ENCODE measurements at regions not wholly inside any gene's neighbourhood (a gene's known extent, or its start where the extent isn't known, plus 50 kb on each side); places are given as distances from the start of the nearest gene placed in this dataset.

- Histone ChIP-seq H3K27ac (ENCODE audit: low read depth in 2 of 2, low read length in 1 of 2) (no peak overlapping the region), H3K36me3 (ENCODE audit: control insufficient read depth in 2 of 2, insufficient read depth in 2 of 2, low read length in 1 of 2) (no peaks in the 10 kb centered on the region), H3K9me3 (ENCODE audit: control insufficient read depth in 2 of 2, insufficient read depth in 1 of 2, low read depth in 1 of 2, low read length in 1 of 2) (no peaks in the 10 kb centered on the region), H3K4me3 (ENCODE audit: low read depth in 1 of 2, low read length in 2 of 2) (no peak overlapping the region), H3K4me1 (ENCODE audit: control insufficient read depth in 2 of 2, insufficient read depth in 2 of 2, low read length in 1 of 2) (no peaks in the 10 kb centered on the region), H3K27me3 (ENCODE audit: control insufficient read depth in 1 of 2, insufficient read depth in 2 of 2, low read length in 2 of 2) (no peaks in the 10 kb centered on the region)
- 86 to 87% methylated on average over 3 of the region's 3 CpGs for WGBS, 2 donors
These were observed 444.2 kb upstream of the FAM241A start for GRCh38 chr4:111701102-111701501.

- Histone ChIP-seq H3K9me3 (ENCODE audit: control insufficient read depth in 2 of 2, insufficient read depth in 1 of 2, low read depth in 1 of 2, low read length in 1 of 2) (no peaks in the 10 kb centered on the region), H3K27ac (ENCODE audit: low read depth in 2 of 2, low read length in 1 of 2) (no peak overlapping the region), H3K4me1 (ENCODE audit: control insufficient read depth in 2 of 2, insufficient read depth in 2 of 2, low read length in 1 of 2) (no peaks in the 10 kb centered on the region), H3K4me3 (ENCODE audit: low read depth in 1 of 2, low read length in 2 of 2) (no peak overlapping the region), H3K27me3 (ENCODE audit: control insufficient read depth in 1 of 2, insufficient read depth in 2 of 2, low read length in 2 of 2) (no peaks in the 10 kb centered on the region), H3K36me3 (ENCODE audit: control insufficient read depth in 2 of 2, insufficient read depth in 2 of 2, low read length in 1 of 2) (no peaks in the 10 kb centered on the region)
These were observed 437.8 kb upstream of the FAM241A start for GRCh38 chr4:111707491-111707890.

- no peak overlapping the region for H3K4me3 ChIP-seq (ENCODE audit: low read depth in 1 of 2, low read length in 2 of 2)
- no peaks in the 10 kb centered on the region for H3K4me1 ChIP-seq (ENCODE audit: control insufficient read depth in 2 of 2, insufficient read depth in 2 of 2, low read length in 1 of 2)
- no peak overlapping the region for H3K27ac ChIP-seq (ENCODE audit: low read depth in 2 of 2, low read length in 1 of 2)
- 33 to 47% methylated on average over 3 of the region's 3 CpGs for WGBS, 2 donors
- H3K9me3 ChIP-seq (ENCODE audit: control insufficient read depth in 2 of 2, insufficient read depth in 1 of 2, low read depth in 1 of 2, low read length in 1 of 2), result no peaks in the 10 kb centered on the region
- H3K36me3 ChIP-seq (ENCODE audit: control insufficient read depth in 2 of 2, insufficient read depth in 2 of 2, low read length in 1 of 2), result no peaks in the 10 kb centered on the region
- H3K27me3 ChIP-seq (ENCODE audit: control insufficient read depth in 1 of 2, insufficient read depth in 2 of 2, low read length in 2 of 2), result no peaks in the 10 kb centered on the region
These were observed 433.1 kb upstream of the FAM241A start for GRCh38 chr4:111712093-111712677.

DNA sequence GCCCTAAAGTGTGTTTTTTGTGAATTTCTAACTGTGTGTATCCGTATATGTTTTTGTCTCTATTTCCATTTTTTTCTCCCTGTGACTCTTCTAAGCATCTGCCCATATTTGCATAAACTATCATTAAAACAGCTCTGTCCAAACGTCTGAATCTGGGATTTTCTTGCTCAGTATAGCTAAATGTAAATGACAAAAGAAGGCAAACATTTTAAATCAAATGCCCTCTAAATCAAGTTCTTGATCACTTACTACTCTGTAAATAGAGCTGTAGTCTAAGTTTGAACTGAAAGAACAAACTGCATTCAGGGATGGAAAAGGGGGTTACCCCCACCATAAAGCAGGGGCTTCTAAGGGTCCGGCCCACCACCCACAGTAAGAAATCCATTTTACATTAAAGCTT is 432.0 kb upstream of the FAM241A start:
- Histone ChIP-seq H3K36me3 (ENCODE audit: control insufficient read depth in 2 of 2, insufficient read depth in 2 of 2, low read length in 1 of 2) (no peaks in the 10 kb centered on the region), H3K27ac (ENCODE audit: low read depth in 2 of 2, low read length in 1 of 2) (no peak overlapping the region), H3K4me3 (ENCODE audit: low read depth in 1 of 2, low read length in 2 of 2) (no peak overlapping the region), H3K27me3 (ENCODE audit: control insufficient read depth in 1 of 2, insufficient read depth in 2 of 2, low read length in 2 of 2) (no peaks in the 10 kb centered on the region), H3K4me1 (ENCODE audit: control insufficient read depth in 2 of 2, insufficient read depth in 2 of 2, low read length in 1 of 2) (no peaks in the 10 kb centered on the region), H3K9me3 (ENCODE audit: control insufficient read depth in 2 of 2, insufficient read depth in 1 of 2, low read depth in 1 of 2, low read length in 1 of 2) (no peaks in the 10 kb centered on the region)
- WGBS, 2 donors, result 67% methylated on average over 3 of the region's 3 CpGs

DNA sequence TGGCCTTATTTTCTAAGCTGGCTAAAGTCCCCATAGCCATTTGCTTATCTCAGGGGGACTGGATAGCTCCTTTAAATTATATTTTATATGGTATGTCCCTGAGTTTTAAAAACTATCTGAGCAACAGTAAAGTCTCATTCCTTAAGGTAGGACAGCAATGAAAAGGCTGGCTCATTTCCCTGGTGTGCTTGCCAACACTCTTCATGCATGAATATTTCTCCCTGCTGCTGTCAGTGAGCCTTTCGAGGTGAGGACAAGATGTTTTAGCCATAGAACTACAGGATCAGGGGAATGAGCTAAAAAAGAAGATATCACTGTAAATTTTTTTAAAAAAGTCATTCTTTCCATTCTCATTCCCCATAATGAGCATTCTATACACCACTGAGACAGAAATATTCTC is 427.3 kb upstream of the FAM241A start:
- H3K4me1 ChIP-seq (ENCODE audit: control insufficient read depth in 2 of 2, insufficient read depth in 2 of 2, low read length in 1 of 2), result no peaks in the 10 kb centered on the region
- no peaks in the 10 kb centered on the region for H3K9me3 ChIP-seq (ENCODE audit: control insufficient read depth in 2 of 2, insufficient read depth in 1 of 2, low read depth in 1 of 2, low read length in 1 of 2)
- no peak overlapping the region for H3K4me3 ChIP-seq (ENCODE audit: low read depth in 1 of 2, low read length in 2 of 2)
- no peak overlapping the region for H3K27ac ChIP-seq (ENCODE audit: low read depth in 2 of 2, low read length in 1 of 2)
- no peaks in the 10 kb centered on the region for H3K36me3 ChIP-seq (ENCODE audit: control insufficient read depth in 2 of 2, insufficient read depth in 2 of 2, low read length in 1 of 2)
- no peaks in the 10 kb centered on the region for H3K27me3 ChIP-seq (ENCODE audit: control insufficient read depth in 1 of 2, insufficient read depth in 2 of 2, low read length in 2 of 2)
- WGBS, 2 donors, result 22 to 41% methylated on average over 1 of the region's 1 CpG

DNA sequence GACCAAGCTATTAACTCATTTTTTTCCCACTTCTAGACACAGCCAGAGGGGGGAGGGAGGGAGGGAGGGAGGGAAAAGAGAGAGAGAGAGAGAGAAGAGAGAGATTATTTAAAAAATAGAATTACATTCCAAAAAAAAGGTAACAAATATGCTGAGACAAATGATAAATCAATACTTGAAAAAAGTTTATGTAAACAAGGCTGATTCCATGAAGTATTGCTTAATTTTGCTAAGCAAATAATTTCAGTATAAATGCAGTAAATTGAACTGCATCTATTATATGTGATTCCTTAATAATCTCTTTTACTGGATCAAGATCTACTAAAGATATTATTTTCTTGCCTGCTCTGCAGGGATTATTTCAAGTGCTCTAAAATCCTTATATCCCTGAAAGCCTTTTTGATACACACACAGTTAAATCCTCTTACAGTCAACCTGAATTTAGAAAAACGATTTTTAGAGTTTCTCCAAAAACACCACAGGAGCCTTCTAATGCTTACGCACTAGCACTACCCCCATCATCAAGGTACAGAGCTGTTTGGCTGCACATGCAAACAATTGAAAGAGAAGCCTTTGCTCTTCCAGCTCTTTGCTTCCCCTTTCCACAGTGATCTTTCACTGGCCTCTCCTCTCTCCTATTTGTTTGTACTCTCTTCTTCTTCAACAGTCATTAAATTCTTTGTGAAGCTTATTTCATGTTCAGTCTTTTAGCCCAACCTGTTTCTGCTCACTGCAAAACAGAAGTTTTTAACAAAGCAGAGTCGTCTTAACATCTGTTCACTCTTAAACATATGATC is 426.3 kb upstream of the FAM241A start:
- H3K4me1 ChIP-seq (ENCODE audit: control insufficient read depth in 2 of 2, insufficient read depth in 2 of 2, low read length in 1 of 2), result no peaks in the 10 kb centered on the region
- no peak overlapping the region for H3K27ac ChIP-seq (ENCODE audit: low read depth in 2 of 2, low read length in 1 of 2)
- no peak overlapping the region for H3K4me3 ChIP-seq (ENCODE audit: low read depth in 1 of 2, low read length in 2 of 2)
- no peaks in the 10 kb centered on the region for H3K36me3 ChIP-seq (ENCODE audit: control insufficient read depth in 2 of 2, insufficient read depth in 2 of 2, low read length in 1 of 2)
- H3K9me3 ChIP-seq (ENCODE audit: control insufficient read depth in 2 of 2, insufficient read depth in 1 of 2, low read depth in 1 of 2, low read length in 1 of 2), result no peaks in the 10 kb centered on the region
- H3K27me3 ChIP-seq (ENCODE audit: control insufficient read depth in 1 of 2, insufficient read depth in 2 of 2, low read length in 2 of 2), result no peaks in the 10 kb centered on the region
- 53% methylated on average over 3 of the region's 3 CpGs for WGBS, 2 donors

DNA sequence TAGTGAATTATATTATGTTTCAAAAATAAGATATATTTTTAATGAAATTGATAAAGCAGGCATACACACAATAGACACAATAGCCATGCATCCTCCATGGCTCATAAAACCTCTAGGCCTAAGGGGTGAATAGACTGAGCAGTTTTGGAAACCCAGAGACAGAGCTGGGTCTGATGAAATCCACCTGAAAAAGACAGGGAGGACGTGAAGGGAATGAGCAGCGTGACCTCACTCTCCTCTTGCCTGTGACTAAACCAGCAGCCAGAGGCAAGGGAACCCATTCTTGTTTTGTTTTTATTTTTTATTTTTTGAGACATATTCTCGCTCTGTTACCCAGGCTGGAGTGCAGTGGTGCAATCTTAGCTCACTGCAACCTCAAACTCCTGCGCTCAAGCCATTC is 424.4 kb upstream of the FAM241A start:
- no peaks in the 10 kb centered on the region for H3K4me1 ChIP-seq (ENCODE audit: control insufficient read depth in 2 of 2, insufficient read depth in 2 of 2, low read length in 1 of 2)
- no peaks in the 10 kb centered on the region for H3K9me3 ChIP-seq (ENCODE audit: control insufficient read depth in 2 of 2, insufficient read depth in 1 of 2, low read depth in 1 of 2, low read length in 1 of 2)
- H3K27me3 ChIP-seq (ENCODE audit: control insufficient read depth in 1 of 2, insufficient read depth in 2 of 2, low read length in 2 of 2), result no peaks in the 10 kb centered on the region
- WGBS, 2 donors, result 86 to 92% methylated on average over 4 of the region's 4 CpGs
- H3K36me3 ChIP-seq (ENCODE audit: control insufficient read depth in 2 of 2, insufficient read depth in 2 of 2, low read length in 1 of 2), result no peaks in the 10 kb centered on the region
- no peak overlapping the region for H3K4me3 ChIP-seq (ENCODE audit: low read depth in 1 of 2, low read length in 2 of 2)
- no peak overlapping the region for H3K27ac ChIP-seq (ENCODE audit: low read depth in 2 of 2, low read length in 1 of 2)

GRCh38 chr4:111722213-111722720 is 423.0 kb upstream of the FAM241A start:
- WGBS, 2 donors, result 41 to 54% methylated on average over 2 of the region's 2 CpGs
- H3K4me1 ChIP-seq (ENCODE audit: control insufficient read depth in 2 of 2, insufficient read depth in 2 of 2, low read length in 1 of 2), result no peaks in the 10 kb centered on the region

GRCh38 chr4:111736516-111736915 is 408.7 kb upstream of the FAM241A start:
- 67 to 71% methylated on average over 3 of the region's 3 CpGs for WGBS, 2 donors
- Histone ChIP-seq H3K36me3 (ENCODE audit: control insufficient read depth in 2 of 2, insufficient read depth in 2 of 2, low read length in 1 of 2) (no peaks in the 10 kb centered on the region), H3K4me3 (ENCODE audit: low read depth in 1 of 2, low read length in 2 of 2) (no peak overlapping the region), H3K27me3 (ENCODE audit: control insufficient read depth in 1 of 2, insufficient read depth in 2 of 2, low read length in 2 of 2) (no peaks in the 10 kb centered on the region), H3K4me1 (ENCODE audit: control insufficient read depth in 2 of 2, insufficient read depth in 2 of 2, low read length in 1 of 2) (no peaks in the 10 kb centered on the region), H3K9me3 (ENCODE audit: control insufficient read depth in 2 of 2, insufficient read depth in 1 of 2, low read depth in 1 of 2, low read length in 1 of 2) (no peaks in the 10 kb centered on the region), H3K27ac (ENCODE audit: low read depth in 2 of 2, low read length in 1 of 2) (no peak overlapping the region)

More at GRCh38 chr4:111722213-111722720, 423.0 kb upstream of the FAM241A start:
- Histone ChIP-seq H3K9me3 (ENCODE audit: control insufficient read depth in 2 of 2, insufficient read depth in 1 of 2, low read depth in 1 of 2, low read length in 1 of 2) (no peaks in the 10 kb centered on the region), H3K27ac (ENCODE audit: low read depth in 2 of 2, low read length in 1 of 2) (no peak overlapping the region), H3K4me3 (ENCODE audit: low read depth in 1 of 2, low read length in 2 of 2) (no peak overlapping the region), H3K36me3 (ENCODE audit: control insufficient read depth in 2 of 2, insufficient read depth in 2 of 2, low read length in 1 of 2) (no peaks in the 10 kb centered on the region), H3K27me3 (ENCODE audit: control insufficient read depth in 1 of 2, insufficient read depth in 2 of 2, low read length in 2 of 2) (no peaks in the 10 kb centered on the region)

GRCh38 chr4:111744847-111745246 is 400.4 kb upstream of the FAM241A start:
- H3K27me3 ChIP-seq (ENCODE audit: control insufficient read depth in 1 of 2, insufficient read depth in 2 of 2, low read length in 2 of 2), result no peaks in the 10 kb centered on the region
- no peak overlapping the region for H3K27ac ChIP-seq (ENCODE audit: low read depth in 2 of 2, low read length in 1 of 2)
- H3K4me3 ChIP-seq (ENCODE audit: low read depth in 1 of 2, low read length in 2 of 2), result no peak overlapping the region
- H3K4me1 ChIP-seq (ENCODE audit: control insufficient read depth in 2 of 2, insufficient read depth in 2 of 2, low read length in 1 of 2), result no peaks in the 10 kb centered on the region
- WGBS, 2 donors, result 44 to 49% methylated on average over 3 of the region's 3 CpGs
- H3K36me3 ChIP-seq (ENCODE audit: control insufficient read depth in 2 of 2, insufficient read depth in 2 of 2, low read length in 1 of 2), result no peaks in the 10 kb centered on the region
- no peaks in the 10 kb centered on the region for H3K9me3 ChIP-seq (ENCODE audit: control insufficient read depth in 2 of 2, insufficient read depth in 1 of 2, low read depth in 1 of 2, low read length in 1 of 2)
